ENCODE measurements at regions not wholly inside any gene's neighbourhood (a gene's known extent, or its start where the extent isn't known, plus 50 kb on each side); places are given as distances from the start of the nearest gene placed in this dataset.

GRCh38 chr12:85587158-85587557 is 249.1 kb downstream of the RASSF9 start:
- no peak for DNase-seq (ENCODE audit: low read depth)
- no peak for TF ChIP-seq CTCF (conservative IDR thresholded peaks at IDR 0.05; ENCODE audit: low read depth, low read length)

DNA sequence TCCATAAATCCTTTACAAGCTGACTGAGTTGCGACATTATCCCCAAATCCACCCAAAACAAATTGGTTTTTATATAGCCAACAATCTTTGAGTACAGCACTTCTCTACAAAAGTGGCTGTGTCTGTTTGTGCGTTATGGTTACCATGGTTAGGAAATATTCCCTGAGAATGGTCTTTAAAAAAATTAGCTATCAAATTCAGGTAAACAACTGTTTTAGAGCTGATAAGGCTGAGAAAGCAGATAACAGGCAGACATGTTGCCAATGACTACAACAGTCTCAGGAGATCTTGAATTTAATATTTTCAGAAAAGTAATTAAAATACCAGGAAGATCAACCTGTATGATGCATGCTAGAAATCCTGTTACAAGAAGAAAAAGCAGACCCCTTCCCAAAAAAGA is 248.0 kb downstream of the RASSF9 start:
- H3K4me3 ChIP-seq (ENCODE audit: low read length): no peak overlapping the region
- no peak for TF ChIP-seq CTCF (conservative IDR thresholded peaks at IDR 0.05; ENCODE audit: low read depth, low read length)
- DNase-seq (ENCODE audit: low read depth): no peak

More at GRCh38 chr12:85587158-85587557, 249.1 kb downstream of the RASSF9 start:
- H3K4me3 ChIP-seq (ENCODE audit: low read length): no peak overlapping the region

- H3K4me3 ChIP-seq (ENCODE audit: low read length): no peak overlapping the region
- no peak for TF ChIP-seq CTCF (conservative IDR thresholded peaks at IDR 0.05; ENCODE audit: low read depth, low read length)
- no peak for DNase-seq (ENCODE audit: low read depth)
These were observed 235.4 kb downstream of the RASSF9 start for GRCh38 chr12:85600841-85601240.

- no peak overlapping the region for H3K4me3 ChIP-seq (ENCODE audit: low read length)
- no peak for TF ChIP-seq CTCF (conservative IDR thresholded peaks at IDR 0.05; ENCODE audit: low read depth, low read length)
- DNase-seq (ENCODE audit: low read depth): no peak
These were observed 232.7 kb downstream of the RASSF9 start for GRCh38 chr12:85603556-85603955.

DNA sequence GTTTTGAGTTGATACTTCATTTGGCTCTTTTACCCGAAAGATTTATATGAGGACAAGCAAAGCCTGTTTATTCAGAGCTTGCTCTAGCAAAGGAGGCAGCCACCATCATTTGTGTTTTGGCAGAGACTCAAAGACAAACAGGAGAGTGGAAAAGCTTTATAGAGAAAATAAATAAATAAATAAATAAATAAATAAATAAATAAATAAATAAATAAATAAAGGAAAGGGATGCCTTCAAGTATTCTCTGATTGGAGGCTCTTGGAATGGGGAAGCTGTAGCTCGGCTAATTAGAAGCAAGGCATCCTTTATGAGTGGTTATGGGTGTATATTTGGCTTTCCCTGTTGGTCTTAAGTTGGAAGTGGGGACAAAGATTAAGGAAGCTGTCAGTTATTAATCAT is 229.8 kb downstream of the RASSF9 start:
- no peak for DNase-seq (ENCODE audit: low read depth)
- no peak overlapping the region for H3K4me3 ChIP-seq (ENCODE audit: low read length)
- no peak for TF ChIP-seq CTCF (conservative IDR thresholded peaks at IDR 0.05; ENCODE audit: low read depth, low read length)

GRCh38 chr12:85609778-85610177 is 226.4 kb downstream of the RASSF9 start:
- TF ChIP-seq CTCF (conservative IDR thresholded peaks at IDR 0.05; ENCODE audit: low read depth, low read length): no peak
- H3K4me3 ChIP-seq (ENCODE audit: low read length): no peak overlapping the region
- no peak for DNase-seq (ENCODE audit: low read depth)

DNA sequence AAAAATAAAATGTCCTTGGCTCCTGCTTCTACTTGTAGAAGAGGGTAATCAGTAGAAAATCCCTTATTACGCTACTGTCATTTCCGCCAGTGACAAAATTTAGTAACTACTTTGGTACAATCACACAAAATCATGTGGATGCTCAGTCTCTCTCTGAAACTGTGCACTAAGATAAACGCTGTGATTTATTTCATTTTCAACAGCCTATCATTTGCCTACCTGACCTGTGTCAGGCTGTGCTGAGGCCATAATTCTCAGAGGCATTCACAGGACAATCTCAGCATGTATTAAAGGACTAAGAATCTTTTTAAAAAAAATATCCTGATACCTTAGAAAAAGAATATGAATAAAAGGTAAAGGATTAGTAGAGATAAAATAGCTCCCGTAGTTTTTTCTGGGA is 226.0 kb downstream of the RASSF9 start:
- no peak overlapping the region for H3K4me3 ChIP-seq (ENCODE audit: low read length)
- DNase-seq (ENCODE audit: low read depth): no peak
- no peak for TF ChIP-seq CTCF (conservative IDR thresholded peaks at IDR 0.05; ENCODE audit: low read depth, low read length)

All from retinal pigment epithelial cell (primary cell).